HL-60 (cell line): ENCODE measurements at regions not wholly inside any gene's neighbourhood (a gene's known extent, or its start where the extent isn't known, plus 50 kb on each side); places are given as distances from the start of the nearest gene placed in this dataset.
"Not testable (repeated sequence)": the region's sequence is repeated elsewhere in the genome, so short reads cannot be mapped to it uniquely, and the experiment has no call there.

ENCODE experiments used
- DNase-seq, 2 experiments: peaks; one replicate each; pipeline ENCODE4 v3.0.0-alpha.2; 2010 to 2020; ENCODE audit warnings: low read depth in 1 of 2, low spot score in 1 of 2
- H3K27ac ChIP-seq: fragments of 250-450 bp; sonication (Bioruptor Pico); replicated peaks from 2 replicates; pipeline ENCODE4 v1.5.1; 2020; ENCODE audit warnings: mild to moderate bottlenecking, moderate library complexity
- H3K27me3 ChIP-seq: fragments of 250-450 bp; sonication (Bioruptor Pico); 2 replicates; pipeline ENCODE4 v1.5.1; 2021; ENCODE audit warnings: mild to moderate bottlenecking, moderate library complexity; ENCODE audit not compliant: insufficient read depth, poor library complexity, severe bottlenecking
- H3K4me3 ChIP-seq: replicated peaks from 2 replicates; pipeline ENCODE4 v1.5.1; 2011; ENCODE audit warnings: mild to moderate bottlenecking, control low read depth, low read length; ENCODE audit not compliant: insufficient read depth
- GABPA ChIP-seq: IDR thresholded peaks from 2 replicates; pipeline ENCODE4 v1.6.1; 2012; ENCODE audit warnings: low read depth
- POLR2AphosphoS5 ChIP-seq: IDR thresholded peaks from 2 replicates; pipeline ENCODE4 v1.6.1; 2012; ENCODE audit warnings: low read depth
- SPI1 ChIP-seq: IDR thresholded peaks from 2 replicates; pipeline ENCODE4 v1.6.1; 2012; ENCODE audit warnings: low read depth, mild to moderate bottlenecking, borderline replicate concordance
- TF ChIP-seq, protein P1 (sequence below): IDR thresholded peaks from one replicate; pipeline ENCODE4 v1.5.1; 2011; ENCODE audit warnings: low read length, control low read depth, inconsistent platforms; ENCODE audit not compliant: insufficient read depth
- TF ChIP-seq, protein P2 (sequence below): IDR thresholded peaks from 2 replicates; pipeline ENCODE4 v1.6.1; 2012; ENCODE audit warnings: low read depth; ENCODE audit not compliant: insufficient replicate concordance

DNA sequence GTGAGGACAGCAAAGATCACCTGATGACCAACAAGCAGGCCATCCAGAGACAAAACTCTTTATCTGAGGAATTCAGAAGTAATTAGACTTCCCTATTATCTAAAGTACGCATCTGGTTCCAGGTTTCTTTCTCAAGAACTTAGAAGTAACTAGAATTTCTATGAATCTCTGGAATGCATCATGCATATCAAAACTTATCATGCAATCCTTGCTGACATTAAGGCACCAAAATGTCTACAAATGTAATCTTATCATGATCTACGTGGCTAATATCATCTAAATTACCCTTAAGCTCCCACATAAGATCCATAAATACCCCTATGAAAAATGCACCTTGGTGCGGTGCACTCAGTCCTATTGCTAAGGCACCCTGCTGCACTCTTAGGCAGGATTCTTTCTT, 488.1 kb upstream of the TLE4 start:
- Histone ChIP-seq H3K27me3 (no peaks in the 10 kb centered on the region), H3K4me3 (no peak overlapping the region), H3K27ac (no peak overlapping the region)
- no peak for DNase-seq
- TF ChIP-seq SPI1 (no peak), POLR2AphosphoS5 (no peak), GABPA (no peak)
- TF ChIP-seq, protein P1, sequence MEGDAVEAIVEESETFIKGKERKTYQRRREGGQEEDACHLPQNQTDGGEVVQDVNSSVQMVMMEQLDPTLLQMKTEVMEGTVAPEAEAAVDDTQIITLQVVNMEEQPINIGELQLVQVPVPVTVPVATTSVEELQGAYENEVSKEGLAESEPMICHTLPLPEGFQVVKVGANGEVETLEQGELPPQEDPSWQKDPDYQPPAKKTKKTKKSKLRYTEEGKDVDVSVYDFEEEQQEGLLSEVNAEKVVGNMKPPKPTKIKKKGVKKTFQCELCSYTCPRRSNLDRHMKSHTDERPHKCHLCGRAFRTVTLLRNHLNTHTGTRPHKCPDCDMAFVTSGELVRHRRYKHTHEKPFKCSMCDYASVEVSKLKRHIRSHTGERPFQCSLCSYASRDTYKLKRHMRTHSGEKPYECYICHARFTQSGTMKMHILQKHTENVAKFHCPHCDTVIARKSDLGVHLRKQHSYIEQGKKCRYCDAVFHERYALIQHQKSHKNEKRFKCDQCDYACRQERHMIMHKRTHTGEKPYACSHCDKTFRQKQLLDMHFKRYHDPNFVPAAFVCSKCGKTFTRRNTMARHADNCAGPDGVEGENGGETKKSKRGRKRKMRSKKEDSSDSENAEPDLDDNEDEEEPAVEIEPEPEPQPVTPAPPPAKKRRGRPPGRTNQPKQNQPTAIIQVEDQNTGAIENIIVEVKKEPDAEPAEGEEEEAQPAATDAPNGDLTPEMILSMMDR = no peak
- TF ChIP-seq, protein P2, sequence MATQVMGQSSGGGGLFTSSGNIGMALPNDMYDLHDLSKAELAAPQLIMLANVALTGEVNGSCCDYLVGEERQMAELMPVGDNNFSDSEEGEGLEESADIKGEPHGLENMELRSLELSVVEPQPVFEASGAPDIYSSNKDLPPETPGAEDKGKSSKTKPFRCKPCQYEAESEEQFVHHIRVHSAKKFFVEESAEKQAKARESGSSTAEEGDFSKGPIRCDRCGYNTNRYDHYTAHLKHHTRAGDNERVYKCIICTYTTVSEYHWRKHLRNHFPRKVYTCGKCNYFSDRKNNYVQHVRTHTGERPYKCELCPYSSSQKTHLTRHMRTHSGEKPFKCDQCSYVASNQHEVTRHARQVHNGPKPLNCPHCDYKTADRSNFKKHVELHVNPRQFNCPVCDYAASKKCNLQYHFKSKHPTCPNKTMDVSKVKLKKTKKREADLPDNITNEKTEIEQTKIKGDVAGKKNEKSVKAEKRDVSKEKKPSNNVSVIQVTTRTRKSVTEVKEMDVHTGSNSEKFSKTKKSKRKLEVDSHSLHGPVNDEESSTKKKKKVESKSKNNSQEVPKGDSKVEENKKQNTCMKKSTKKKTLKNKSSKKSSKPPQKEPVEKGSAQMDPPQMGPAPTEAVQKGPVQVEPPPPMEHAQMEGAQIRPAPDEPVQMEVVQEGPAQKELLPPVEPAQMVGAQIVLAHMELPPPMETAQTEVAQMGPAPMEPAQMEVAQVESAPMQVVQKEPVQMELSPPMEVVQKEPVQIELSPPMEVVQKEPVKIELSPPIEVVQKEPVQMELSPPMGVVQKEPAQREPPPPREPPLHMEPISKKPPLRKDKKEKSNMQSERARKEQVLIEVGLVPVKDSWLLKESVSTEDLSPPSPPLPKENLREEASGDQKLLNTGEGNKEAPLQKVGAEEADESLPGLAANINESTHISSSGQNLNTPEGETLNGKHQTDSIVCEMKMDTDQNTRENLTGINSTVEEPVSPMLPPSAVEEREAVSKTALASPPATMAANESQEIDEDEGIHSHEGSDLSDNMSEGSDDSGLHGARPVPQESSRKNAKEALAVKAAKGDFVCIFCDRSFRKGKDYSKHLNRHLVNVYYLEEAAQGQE = no peak

DNA sequence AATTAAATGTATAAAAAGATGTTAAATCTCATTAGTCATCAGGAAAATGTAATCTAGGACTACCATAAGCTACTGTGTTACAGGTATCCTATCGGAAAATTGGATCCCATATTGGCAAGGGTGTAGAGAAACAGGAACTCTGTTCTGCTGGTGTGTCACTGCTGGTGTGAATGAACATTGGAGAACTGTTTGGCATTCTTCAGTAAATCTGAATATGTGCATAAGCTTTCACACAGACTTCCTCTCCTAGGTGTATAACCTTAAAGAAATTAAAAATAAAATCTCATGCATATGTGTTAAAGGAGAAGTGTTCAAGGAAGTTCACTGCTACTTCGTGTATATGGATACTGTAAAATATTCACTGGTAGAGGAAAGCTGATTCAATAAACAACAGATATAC, 484.6 kb upstream of the TLE4 start:
- TF ChIP-seq POLR2AphosphoS5 = no peak
- TF ChIP-seq, protein P2 = no peak
- TF ChIP-seq, protein P1 = no peak
- Histone ChIP-seq H3K4me3 (no peak overlapping the region), H3K27me3 (no peaks in the 10 kb centered on the region), H3K27ac (no peak overlapping the region)
- DNase-seq = no peak

DNA sequence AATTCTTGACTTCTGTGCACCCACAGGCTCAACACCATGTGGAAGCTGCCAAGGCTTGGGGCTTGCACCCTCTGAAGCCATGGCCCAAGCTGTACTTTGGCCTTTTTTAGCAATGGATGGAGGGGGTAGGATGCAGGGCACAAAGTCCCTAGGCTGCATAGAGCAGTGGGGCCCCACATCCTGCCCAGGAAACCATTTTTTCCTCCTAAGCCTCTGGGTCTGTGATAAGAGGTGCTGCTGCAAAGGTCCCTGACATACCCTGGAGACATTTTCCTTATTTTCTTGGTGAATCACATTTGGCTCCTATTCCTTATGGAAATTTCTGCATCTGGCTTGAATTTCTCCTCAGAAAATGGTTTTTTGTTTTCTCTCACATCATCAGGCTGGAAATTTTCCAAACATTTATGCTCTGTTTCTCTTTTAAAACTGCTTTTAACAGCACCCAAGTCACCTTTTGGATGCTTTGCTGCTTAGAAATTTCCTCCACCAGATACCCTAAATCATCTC, 482.7 kb upstream of the TLE4 start:
- Histone ChIP-seq H3K27me3 (no peaks in the 10 kb centered on the region), H3K4me3 (no peak overlapping the region), H3K27ac (no peak overlapping the region)
- TF ChIP-seq, protein P2 = no peak
- TF ChIP-seq GABPA (no peak), POLR2AphosphoS5 (no peak), SPI1 (no peak)
- TF ChIP-seq, protein P1 = no peak
- DNase-seq = no peak

DNA sequence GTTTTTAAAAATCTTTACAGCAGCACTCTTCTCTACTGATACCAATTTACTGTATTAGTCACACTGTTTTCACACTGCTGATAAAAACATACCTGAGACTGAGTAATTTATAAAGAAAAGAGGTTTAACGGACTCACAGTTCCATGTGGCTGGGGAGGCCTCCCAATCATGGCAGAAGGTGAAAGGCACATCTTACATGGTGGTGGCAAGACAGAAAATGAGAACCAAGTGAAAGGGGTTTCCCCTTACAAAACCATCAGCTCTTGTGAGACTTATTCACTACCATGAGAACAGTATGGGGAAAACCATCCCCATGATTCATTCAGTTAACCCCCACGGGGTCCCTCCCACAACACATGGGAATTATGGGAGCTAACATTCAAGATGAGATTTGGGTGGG, 481.9 kb upstream of the TLE4 start:
- not testable (repeated sequence) for DNase-seq, H3K27me3 ChIP-seq, H3K4me3 ChIP-seq, H3K27ac ChIP-seq

DNA sequence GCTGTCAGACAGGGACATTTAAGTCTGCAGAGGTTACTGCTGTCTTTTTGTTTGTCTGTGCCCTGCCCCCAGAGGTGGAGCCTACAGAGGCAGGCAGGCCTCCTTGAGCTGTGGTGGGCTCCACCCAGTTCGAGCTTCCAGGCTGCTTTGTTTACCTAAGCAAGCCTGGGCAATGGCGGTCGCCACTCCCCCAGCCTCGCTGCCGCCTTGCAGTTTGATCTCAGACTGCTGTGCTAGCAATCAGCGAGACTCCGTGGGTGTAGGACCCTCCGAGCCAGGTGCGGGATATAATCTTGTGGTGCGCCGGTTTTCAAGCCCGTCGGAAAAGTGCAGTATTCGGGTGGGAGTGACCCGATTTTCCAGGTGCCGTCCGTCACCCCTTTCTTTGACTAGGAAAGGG, 468.5 kb upstream of the TLE4 start:
- H3K27me3 ChIP-seq = not testable (repeated sequence)

More for the DNA sequence above, 468.5 kb upstream of the TLE4 start:
- H3K4me3 ChIP-seq, DNase-seq, H3K27ac ChIP-seq: not testable (repeated sequence)
